Testis (tissue), 2 donors: ENCODE measurements at regions not wholly inside any gene's neighbourhood (a gene's known extent, or its start where the extent isn't known, plus 50 kb on each side); places are given as distances from the start of the nearest gene placed in this dataset.

Experiments
- POLR2A ChIP-seq: fragments of 450-650 bp; IDR thresholded peaks from one replicate; pipeline ENCODE4 v1.6.1; 2017; ENCODE audit warnings: antibody characterized with exemption, mild to moderate bottlenecking, moderate library complexity
- TF ChIP-seq, protein P1 (sequence below), 3 experiments: fragments of 450-650 bp in 2 of 3; fragments of 200-600 bp in 1 of 3; sonication (generic) in 1 of 3; IDR thresholded peaks; one replicate each; pipeline ENCODE4 v1.5.1; 2016 to 2019; ENCODE audit warnings: antibody characterized with exemption in 3 of 3, mild to moderate bottlenecking in 2 of 3, moderate library complexity in 1 of 3

GRCh38 chr1:29409616-29410015 is 173.3 kb downstream of the PTPRU start:
- TF ChIP-seq POLR2A, result no peak
- TF ChIP-seq, protein P1, sequence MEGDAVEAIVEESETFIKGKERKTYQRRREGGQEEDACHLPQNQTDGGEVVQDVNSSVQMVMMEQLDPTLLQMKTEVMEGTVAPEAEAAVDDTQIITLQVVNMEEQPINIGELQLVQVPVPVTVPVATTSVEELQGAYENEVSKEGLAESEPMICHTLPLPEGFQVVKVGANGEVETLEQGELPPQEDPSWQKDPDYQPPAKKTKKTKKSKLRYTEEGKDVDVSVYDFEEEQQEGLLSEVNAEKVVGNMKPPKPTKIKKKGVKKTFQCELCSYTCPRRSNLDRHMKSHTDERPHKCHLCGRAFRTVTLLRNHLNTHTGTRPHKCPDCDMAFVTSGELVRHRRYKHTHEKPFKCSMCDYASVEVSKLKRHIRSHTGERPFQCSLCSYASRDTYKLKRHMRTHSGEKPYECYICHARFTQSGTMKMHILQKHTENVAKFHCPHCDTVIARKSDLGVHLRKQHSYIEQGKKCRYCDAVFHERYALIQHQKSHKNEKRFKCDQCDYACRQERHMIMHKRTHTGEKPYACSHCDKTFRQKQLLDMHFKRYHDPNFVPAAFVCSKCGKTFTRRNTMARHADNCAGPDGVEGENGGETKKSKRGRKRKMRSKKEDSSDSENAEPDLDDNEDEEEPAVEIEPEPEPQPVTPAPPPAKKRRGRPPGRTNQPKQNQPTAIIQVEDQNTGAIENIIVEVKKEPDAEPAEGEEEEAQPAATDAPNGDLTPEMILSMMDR (IDR thresholded peaks at IDR 0.05), result no peak
